HEK293 (cell line): ENCODE measurements at regions not wholly inside any gene's neighbourhood (a gene's known extent, or its start where the extent isn't known, plus 50 kb on each side); places are given as distances from the start of the nearest gene placed in this dataset.

Experiments
- CTCF ChIA-PET: fragments of 350-600 bp; formaldehyde crosslinking; extraction: SDS; loops from one replicate; lab custom pipeline; 2021; ENCODE audit warnings: antibody characterized with exemption; lab: Yijun Ruan, JAX
- POLR2A ChIA-PET: fragments of 300-600 bp; formaldehyde crosslinking; extraction: SDS; loops from one replicate; lab custom pipeline; 2020; ENCODE audit warnings: antibody characterized with exemption, inconsistent platforms; lab: Yijun Ruan, JAX
- H3K27ac ChIP-seq: fragments of 200-500 bp; sonication (Bioruptor generic); 2 replicates; pipeline ENCODE4 v1.5.1; 2014; ENCODE audit warnings: low read depth, low read length, control low read depth, inconsistent platforms; ENCODE audit errors: extremely low read depth
- H3K36me3 ChIP-seq, 2 experiments: fragments of 200-500 bp in 1 of 2; sonication (Bioruptor generic) in 1 of 2; 1 replicate in 1 of 2; 2 replicates in 1 of 2; pipeline ENCODE4 v1.5.1; 2014 to 2017; ENCODE audit warnings: inconsistent platforms in 2 of 2, low read length in 2 of 2; ENCODE audit not compliant: control insufficient read depth in 2 of 2, insufficient read depth in 1 of 2
- H3K4me1 ChIP-seq: fragments of 200-500 bp; sonication (Bioruptor generic); 2 replicates; pipeline ENCODE4 v1.5.1; 2014; ENCODE audit warnings: mild to moderate bottlenecking, low read length, inconsistent platforms; ENCODE audit not compliant: control insufficient read depth, insufficient read depth
- H3K4me3 ChIP-seq: 2 replicates; pipeline ENCODE4 v1.5.1; 2011; ENCODE audit warnings: low read depth, mild to moderate bottlenecking, control low read depth, low read length, moderate library complexity
- H3K9me3 ChIP-seq: fragments of 200-500 bp; sonication (Bioruptor generic); 2 replicates; pipeline ENCODE4 v1.5.1; 2014; ENCODE audit warnings: low read depth, low read length, inconsistent platforms; ENCODE audit not compliant: control insufficient read depth, insufficient read depth
- BCL11B ChIP-seq: fragments of 450-650 bp; formaldehyde crosslinking; IDR thresholded peaks from 2 replicates; pipeline ENCODE4 v1.5.1; 2016; ENCODE audit warnings: low read depth, missing biosample characterization, missing genetic modification characterization
- HOXC10 ChIP-seq: sonication (generic); formaldehyde crosslinking; IDR thresholded peaks from 2 replicates; pipeline ENCODE4 v1.8.1; 2023; ENCODE audit warnings: mild to moderate bottlenecking, missing genetic modification reagents
- IKZF3 ChIP-seq: fragments of 450-650 bp; IDR thresholded peaks from 2 replicates; pipeline ENCODE4 v1.5.0; 2018; ENCODE audit warnings: missing biosample characterization, mild to moderate bottlenecking, missing genetic modification characterization, moderate library complexity
- KLF1 ChIP-seq: fragments of 450-650 bp; formaldehyde crosslinking; IDR thresholded peaks from 2 replicates; pipeline ENCODE4 v1.5.1; 2016; ENCODE audit warnings: missing biosample characterization, missing genetic modification characterization
- ZBTB17 ChIP-seq: fragments of 450-650 bp; formaldehyde crosslinking; IDR thresholded peaks from 2 replicates; pipeline ENCODE4 v1.5.1; 2016; ENCODE audit warnings: missing biosample characterization, missing genetic modification characterization
- ZBTB8A ChIP-seq: fragments of 450-650 bp; formaldehyde crosslinking; IDR thresholded peaks from 2 replicates; pipeline ENCODE4 v1.5.1; 2016; ENCODE audit warnings: missing biosample characterization, missing genetic modification characterization
- ZNF121 ChIP-seq: fragments of 450-650 bp; formaldehyde crosslinking; IDR thresholded peaks from 2 replicates; pipeline ENCODE4 v1.5.1; 2016; ENCODE audit warnings: missing biosample characterization, missing genetic modification characterization
- ZNF202 ChIP-seq: fragments of 450-650 bp; formaldehyde crosslinking; IDR thresholded peaks from 2 replicates; pipeline ENCODE4 v1.5.1; 2016; ENCODE audit warnings: missing biosample characterization, missing genetic modification characterization, borderline replicate concordance
- ZNF248 ChIP-seq: fragments of 450-650 bp; formaldehyde crosslinking; IDR thresholded peaks from 2 replicates; pipeline ENCODE4 v1.5.1; 2017; ENCODE audit warnings: missing biosample characterization, missing genetic modification characterization
- ZNF292 ChIP-seq: fragments of 450-650 bp; formaldehyde crosslinking; IDR thresholded peaks from 2 replicates; pipeline ENCODE4 v1.5.1; 2016; ENCODE audit warnings: low read depth, missing biosample characterization, missing genetic modification characterization, borderline replicate concordance
- ZNF302 ChIP-seq: fragments of 450-650 bp; formaldehyde crosslinking; IDR thresholded peaks from 2 replicates; pipeline ENCODE4 v1.5.1; 2016; ENCODE audit warnings: missing biosample characterization, missing genetic modification characterization, low read depth
- ZNF311 ChIP-seq: fragments of 450-650 bp; formaldehyde crosslinking; IDR thresholded peaks from 2 replicates; pipeline ENCODE4 v1.5.1; 2017; ENCODE audit warnings: missing biosample characterization, missing genetic modification characterization, borderline replicate concordance
- ZNF354C ChIP-seq: fragments of 450-650 bp; formaldehyde crosslinking; IDR thresholded peaks from 2 replicates; pipeline ENCODE4 v1.5.1; 2016; ENCODE audit warnings: missing biosample characterization, missing genetic modification characterization, low read depth, borderline replicate concordance
- ZNF37A ChIP-seq: fragments of 450-650 bp; IDR thresholded peaks from 2 replicates; pipeline ENCODE4 v1.5.1; 2018; ENCODE audit warnings: missing biosample characterization, missing genetic modification characterization
- ZNF529 ChIP-seq: fragments of 450-650 bp; formaldehyde crosslinking; IDR thresholded peaks from 2 replicates; pipeline ENCODE4 v1.5.1; 2017; ENCODE audit warnings: missing genetic modification characterization, missing biosample characterization; ENCODE audit not compliant: insufficient replicate concordance
- ZNF548 ChIP-seq: fragments of 450-650 bp; formaldehyde crosslinking; IDR thresholded peaks from 2 replicates; pipeline ENCODE4 v1.5.1; 2016; ENCODE audit warnings: missing biosample characterization, missing genetic modification characterization
- ZNF670 ChIP-seq: fragments of 450-650 bp; formaldehyde crosslinking; IDR thresholded peaks from 2 replicates; pipeline ENCODE4 v1.5.1; 2016; ENCODE audit warnings: missing biosample characterization, missing genetic modification characterization, low read depth
- ZNF843 ChIP-seq: fragments of 450-650 bp; formaldehyde crosslinking; IDR thresholded peaks from 2 replicates; pipeline ENCODE4 v1.5.1; 2016; ENCODE audit warnings: missing biosample characterization, missing genetic modification characterization
- TF ChIP-seq, protein P1 (sequence below): fragments of 450-650 bp; formaldehyde crosslinking; IDR thresholded peaks from 2 replicates; pipeline ENCODE4 v1.5.1; 2016; ENCODE audit warnings: missing biosample characterization, missing genetic modification characterization, borderline replicate concordance
- TF ChIP-seq, protein P2 (sequence below): fragments of 450-650 bp; formaldehyde crosslinking; IDR thresholded peaks from 2 replicates; pipeline ENCODE4 v1.5.1; 2016; ENCODE audit warnings: missing biosample characterization, missing genetic modification characterization
- TF ChIP-seq, protein P3 (sequence below): fragments of 450-650 bp; formaldehyde crosslinking; IDR thresholded peaks from 2 replicates; pipeline ENCODE4 v1.5.1; 2017; ENCODE audit warnings: missing biosample characterization, missing genetic modification characterization
- TF ChIP-seq, protein P4 (sequence below): fragments of 450-650 bp; formaldehyde crosslinking; IDR thresholded peaks from 2 replicates; pipeline ENCODE4 v1.5.1; 2016; ENCODE audit warnings: missing biosample characterization, missing genetic modification characterization
- TF ChIP-seq, protein P5 (sequence below): fragments of 450-650 bp; formaldehyde crosslinking; IDR thresholded peaks from 2 replicates; pipeline ENCODE4 v1.5.1; 2016; ENCODE audit warnings: missing biosample characterization, missing genetic modification characterization

DNA sequence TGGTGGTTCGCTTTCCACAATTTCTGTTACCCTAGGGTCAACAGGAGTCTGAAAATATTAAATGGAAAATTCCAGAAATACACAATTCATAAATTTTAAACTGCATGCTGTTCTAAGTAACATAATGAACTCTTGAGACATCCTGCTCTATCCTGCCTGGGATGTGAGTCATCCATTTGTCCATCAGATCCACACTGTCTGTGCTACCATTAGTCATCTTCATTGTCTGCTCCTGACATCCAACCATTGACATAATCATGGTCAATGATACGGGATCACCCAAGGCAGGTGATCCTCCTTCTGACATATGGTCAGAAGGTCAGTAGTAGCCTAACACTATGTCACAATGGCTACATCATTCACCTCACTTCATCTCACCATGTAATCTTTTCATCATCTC lies 276.7 kb upstream of the KIF2A start:
- TF ChIP-seq ZNF529 (no peak), ZNF670 (tag by site-specific recombination) (no peak), ZBTB8A (tag by site-specific recombination) (no peak), ZNF302 (tag by site-specific recombination) (no peak), ZBTB17 (tag by site-specific recombination) (no peak), ZNF843 (tag by site-specific recombination) (no peak), ZNF548 (tag by site-specific recombination) (no peak), IKZF3 (tag by site-specific recombination) (no peak), ZNF248 (tag by site-specific recombination) (no peak), BCL11B (no peak), ZNF202 (tag by site-specific recombination) (no peak), ZNF37A (tag by site-specific recombination) (no peak)
- TF ChIP-seq, protein P1, sequence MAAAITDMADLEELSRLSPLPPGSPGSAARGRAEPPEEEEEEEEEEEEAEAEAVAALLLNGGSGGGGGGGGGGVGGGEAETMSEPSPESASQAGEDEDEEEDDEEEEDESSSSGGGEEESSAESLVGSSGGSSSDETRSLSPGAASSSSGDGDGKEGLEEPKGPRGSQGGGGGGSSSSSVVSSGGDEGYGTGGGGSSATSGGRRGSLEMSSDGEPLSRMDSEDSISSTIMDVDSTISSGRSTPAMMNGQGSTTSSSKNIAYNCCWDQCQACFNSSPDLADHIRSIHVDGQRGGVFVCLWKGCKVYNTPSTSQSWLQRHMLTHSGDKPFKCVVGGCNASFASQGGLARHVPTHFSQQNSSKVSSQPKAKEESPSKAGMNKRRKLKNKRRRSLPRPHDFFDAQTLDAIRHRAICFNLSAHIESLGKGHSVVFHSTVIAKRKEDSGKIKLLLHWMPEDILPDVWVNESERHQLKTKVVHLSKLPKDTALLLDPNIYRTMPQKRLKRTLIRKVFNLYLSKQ (tag by site-specific recombination), result no peak
- TF ChIP-seq, protein P2, sequence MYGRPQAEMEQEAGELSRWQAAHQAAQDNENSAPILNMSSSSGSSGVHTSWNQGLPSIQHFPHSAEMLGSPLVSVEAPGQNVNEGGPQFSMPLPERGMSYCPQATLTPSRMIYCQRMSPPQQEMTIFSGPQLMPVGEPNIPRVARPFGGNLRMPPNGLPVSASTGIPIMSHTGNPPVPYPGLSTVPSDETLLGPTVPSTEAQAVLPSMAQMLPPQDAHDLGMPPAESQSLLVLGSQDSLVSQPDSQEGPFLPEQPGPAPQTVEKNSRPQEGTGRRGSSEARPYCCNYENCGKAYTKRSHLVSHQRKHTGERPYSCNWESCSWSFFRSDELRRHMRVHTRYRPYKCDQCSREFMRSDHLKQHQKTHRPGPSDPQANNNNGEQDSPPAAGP (tag by site-specific recombination), result no peak
- TF ChIP-seq, protein P3, sequence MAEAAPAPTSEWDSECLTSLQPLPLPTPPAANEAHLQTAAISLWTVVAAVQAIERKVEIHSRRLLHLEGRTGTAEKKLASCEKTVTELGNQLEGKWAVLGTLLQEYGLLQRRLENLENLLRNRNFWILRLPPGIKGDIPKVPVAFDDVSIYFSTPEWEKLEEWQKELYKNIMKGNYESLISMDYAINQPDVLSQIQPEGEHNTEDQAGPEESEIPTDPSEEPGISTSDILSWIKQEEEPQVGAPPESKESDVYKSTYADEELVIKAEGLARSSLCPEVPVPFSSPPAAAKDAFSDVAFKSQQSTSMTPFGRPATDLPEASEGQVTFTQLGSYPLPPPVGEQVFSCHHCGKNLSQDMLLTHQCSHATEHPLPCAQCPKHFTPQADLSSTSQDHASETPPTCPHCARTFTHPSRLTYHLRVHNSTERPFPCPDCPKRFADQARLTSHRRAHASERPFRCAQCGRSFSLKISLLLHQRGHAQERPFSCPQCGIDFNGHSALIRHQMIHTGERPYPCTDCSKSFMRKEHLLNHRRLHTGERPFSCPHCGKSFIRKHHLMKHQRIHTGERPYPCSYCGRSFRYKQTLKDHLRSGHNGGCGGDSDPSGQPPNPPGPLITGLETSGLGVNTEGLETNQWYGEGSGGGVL (tag by site-specific recombination), result no peak
- TF ChIP-seq, protein P4, sequence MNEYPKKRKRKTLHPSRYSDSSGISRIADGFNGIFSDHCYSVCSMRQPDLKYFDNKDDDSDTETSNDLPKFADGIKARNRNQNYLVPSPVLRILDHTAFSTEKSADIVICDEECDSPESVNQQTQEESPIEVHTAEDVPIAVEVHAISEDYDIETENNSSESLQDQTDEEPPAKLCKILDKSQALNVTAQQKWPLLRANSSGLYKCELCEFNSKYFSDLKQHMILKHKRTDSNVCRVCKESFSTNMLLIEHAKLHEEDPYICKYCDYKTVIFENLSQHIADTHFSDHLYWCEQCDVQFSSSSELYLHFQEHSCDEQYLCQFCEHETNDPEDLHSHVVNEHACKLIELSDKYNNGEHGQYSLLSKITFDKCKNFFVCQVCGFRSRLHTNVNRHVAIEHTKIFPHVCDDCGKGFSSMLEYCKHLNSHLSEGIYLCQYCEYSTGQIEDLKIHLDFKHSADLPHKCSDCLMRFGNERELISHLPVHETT (tag by site-specific recombination), result no peak
- no peak overlapping the region for H3K27ac ChIP-seq
- ChIA-PET POLR2A (no interaction called here), CTCF (no interaction called here)
- H3K4me3 ChIP-seq, result no peak overlapping the region
- no peaks in the 10 kb centered on the region for H3K9me3 ChIP-seq
- no peaks in the 10 kb centered on the region for H3K36me3 ChIP-seq
- H3K4me1 ChIP-seq, result no peaks in the 10 kb centered on the region

DNA sequence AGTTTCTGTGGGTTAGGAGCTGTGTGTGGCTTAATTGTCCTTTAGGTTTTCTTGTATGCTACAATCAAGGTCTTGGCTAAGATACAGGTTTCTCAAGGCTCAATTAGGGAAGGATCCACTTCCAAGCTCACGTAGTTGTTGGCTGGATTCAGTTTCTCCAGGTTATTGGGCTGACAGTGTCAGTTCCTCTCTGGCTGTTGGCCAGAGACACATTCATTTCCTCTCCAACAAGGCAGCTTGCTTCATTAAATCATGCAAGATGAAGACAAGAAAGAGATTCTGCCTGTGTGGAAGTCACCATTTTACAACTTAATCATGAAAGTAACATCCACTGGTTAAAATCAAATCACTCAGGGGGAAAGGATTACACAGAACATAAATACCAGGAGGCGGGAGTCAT lies 275.7 kb upstream of the KIF2A start:
- ChIA-PET CTCF (interaction anchor here (0.6 kb wide), 1 partner anchor 1036 kb away, joined by 3 read pairs; no protein-coding TSS in a partner anchor), POLR2A (no interaction called here)
- Histone ChIP-seq H3K9me3 (no peaks in the 10 kb centered on the region), H3K36me3 (no peaks in the 10 kb centered on the region), H3K4me3 (no peak overlapping the region), H3K27ac (no peak overlapping the region), H3K4me1 (no peaks in the 10 kb centered on the region)
- TF ChIP-seq ZNF292 (no peak), ZNF354C (tag by site-specific recombination) (no peak), ZNF121 (no peak), KLF1 (tag by site-specific recombination) (no peak), ZNF311 (tag by site-specific recombination) (no peak), HOXC10 (CRISPR knock-in tag) (no peak)
- TF ChIP-seq, protein P5, sequence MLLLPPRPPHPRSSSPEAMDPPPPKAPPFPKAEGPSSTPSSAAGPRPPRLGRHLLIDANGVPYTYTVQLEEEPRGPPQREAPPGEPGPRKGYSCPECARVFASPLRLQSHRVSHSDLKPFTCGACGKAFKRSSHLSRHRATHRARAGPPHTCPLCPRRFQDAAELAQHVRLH (tag by site-specific recombination), result no peak
